ENCODE measurements at regions not wholly inside any gene's neighbourhood (a gene's known extent, or its start where the extent isn't known, plus 50 kb on each side); places are given as distances from the start of the nearest gene placed in this dataset.

DNA sequence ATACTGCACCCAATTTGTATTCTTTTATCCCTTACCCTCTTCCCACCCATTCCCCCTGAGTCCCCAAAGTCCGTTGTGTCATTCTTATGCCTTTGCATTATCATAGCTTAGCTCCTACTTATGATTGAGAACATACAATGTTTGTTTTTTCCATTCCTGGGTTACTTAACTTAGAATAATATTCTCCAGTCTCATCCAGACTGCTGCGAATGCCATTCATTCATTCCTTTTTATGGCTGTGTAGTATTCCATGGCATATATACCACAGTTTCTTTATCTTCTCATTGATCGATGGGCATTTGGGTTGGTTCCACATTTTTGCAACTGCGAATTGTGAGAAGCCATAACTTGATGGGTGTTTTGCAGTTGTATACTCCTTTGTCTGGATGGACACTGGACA, 62.8 kb downstream of the FHIP1A start:
- H3K27me3 ChIP-seq (ENCODE audit: low read depth) = no peaks in the 10 kb centered on the region

DNA sequence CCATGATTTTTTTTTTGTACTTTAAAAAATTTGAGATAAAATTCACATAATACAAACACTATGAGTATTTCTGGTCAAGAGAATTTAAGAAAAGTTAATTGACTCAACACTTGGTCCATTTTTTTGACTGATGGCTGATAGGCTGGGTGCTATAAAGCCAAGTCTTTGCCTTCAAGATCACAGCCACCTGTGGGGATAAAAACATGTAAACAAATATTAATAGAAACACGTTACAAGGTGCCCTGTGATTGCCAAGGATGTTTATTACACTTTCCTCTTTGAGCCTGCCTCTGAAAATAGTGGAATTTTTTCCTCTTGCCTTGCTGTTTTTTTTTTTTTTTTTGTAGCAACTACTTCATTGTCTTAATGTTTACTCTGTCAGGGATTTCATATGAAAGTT, 63.3 kb downstream of the FHIP1A start:
- Histone ChIP-seq H3K27ac (replicated peaks) (no peak overlapping the region), H3K9me3 (replicated peaks) (no peaks in the 10 kb centered on the region), H3K4me3 (no peak overlapping the region), H3K4me1 (peaks cover 6% of the 10 kb centered on the region), H3K36me3 (no peaks in the 10 kb centered on the region), H3K27me3 (ENCODE audit: low read depth) (no peaks in the 10 kb centered on the region)
- TF ChIP-seq, protein P1, sequence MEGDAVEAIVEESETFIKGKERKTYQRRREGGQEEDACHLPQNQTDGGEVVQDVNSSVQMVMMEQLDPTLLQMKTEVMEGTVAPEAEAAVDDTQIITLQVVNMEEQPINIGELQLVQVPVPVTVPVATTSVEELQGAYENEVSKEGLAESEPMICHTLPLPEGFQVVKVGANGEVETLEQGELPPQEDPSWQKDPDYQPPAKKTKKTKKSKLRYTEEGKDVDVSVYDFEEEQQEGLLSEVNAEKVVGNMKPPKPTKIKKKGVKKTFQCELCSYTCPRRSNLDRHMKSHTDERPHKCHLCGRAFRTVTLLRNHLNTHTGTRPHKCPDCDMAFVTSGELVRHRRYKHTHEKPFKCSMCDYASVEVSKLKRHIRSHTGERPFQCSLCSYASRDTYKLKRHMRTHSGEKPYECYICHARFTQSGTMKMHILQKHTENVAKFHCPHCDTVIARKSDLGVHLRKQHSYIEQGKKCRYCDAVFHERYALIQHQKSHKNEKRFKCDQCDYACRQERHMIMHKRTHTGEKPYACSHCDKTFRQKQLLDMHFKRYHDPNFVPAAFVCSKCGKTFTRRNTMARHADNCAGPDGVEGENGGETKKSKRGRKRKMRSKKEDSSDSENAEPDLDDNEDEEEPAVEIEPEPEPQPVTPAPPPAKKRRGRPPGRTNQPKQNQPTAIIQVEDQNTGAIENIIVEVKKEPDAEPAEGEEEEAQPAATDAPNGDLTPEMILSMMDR (IDR thresholded peaks at IDR 0.05; ENCODE audit: borderline replicate concordance) = no peak
- intact Hi-C loops (cut with micrococcal nuclease) = no loop called here
- no peak for DNase-seq

More for the DNA sequence above, 62.8 kb downstream of the FHIP1A start:
- H3K9me3 ChIP-seq (replicated peaks) = no peaks in the 10 kb centered on the region
- TF ChIP-seq, protein P1 (IDR thresholded peaks at IDR 0.05; ENCODE audit: borderline replicate concordance) = no peak
- H3K36me3 ChIP-seq = no peaks in the 10 kb centered on the region
- H3K27ac ChIP-seq (replicated peaks) = no peak overlapping the region
- intact Hi-C loops (cut with micrococcal nuclease) = no loop called here
- DNase-seq = no peak
- no peak overlapping the region for H3K4me3 ChIP-seq
- H3K4me1 ChIP-seq = peaks cover 6% of the 10 kb centered on the region

DNA sequence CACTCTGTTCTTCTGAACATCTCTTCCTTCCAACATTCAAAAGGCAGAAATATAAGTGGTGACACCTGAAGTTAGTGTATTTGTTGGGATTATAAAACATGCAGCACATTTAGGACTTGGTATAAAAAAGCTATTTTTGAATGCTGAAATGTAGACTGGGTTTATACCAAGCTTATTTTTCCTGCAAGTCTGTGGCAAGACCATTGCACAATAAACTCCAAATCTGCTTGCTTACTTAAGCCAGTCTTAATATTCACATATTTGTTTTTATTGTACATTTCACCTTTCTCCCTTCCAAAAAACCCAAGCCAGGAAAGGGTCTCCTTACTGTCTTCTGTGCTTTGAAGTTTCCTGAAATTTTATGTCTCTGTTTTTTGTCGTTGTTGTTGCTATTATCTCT, 63.7 kb downstream of the FHIP1A start:
- no peak overlapping the region for H3K27ac ChIP-seq (replicated peaks)
- H3K9me3 ChIP-seq (replicated peaks) = no peaks in the 10 kb centered on the region
- intact Hi-C loops (cut with micrococcal nuclease) = no loop called here
- H3K36me3 ChIP-seq = no peaks in the 10 kb centered on the region
- TF ChIP-seq, protein P1 (IDR thresholded peaks at IDR 0.05; ENCODE audit: borderline replicate concordance) = no peak
- no peak overlapping the region for H3K4me3 ChIP-seq
- H3K4me1 ChIP-seq = peaks cover 6% of the 10 kb centered on the region
- no peaks in the 10 kb centered on the region for H3K27me3 ChIP-seq (ENCODE audit: low read depth)
- DNase-seq = no peak

DNA sequence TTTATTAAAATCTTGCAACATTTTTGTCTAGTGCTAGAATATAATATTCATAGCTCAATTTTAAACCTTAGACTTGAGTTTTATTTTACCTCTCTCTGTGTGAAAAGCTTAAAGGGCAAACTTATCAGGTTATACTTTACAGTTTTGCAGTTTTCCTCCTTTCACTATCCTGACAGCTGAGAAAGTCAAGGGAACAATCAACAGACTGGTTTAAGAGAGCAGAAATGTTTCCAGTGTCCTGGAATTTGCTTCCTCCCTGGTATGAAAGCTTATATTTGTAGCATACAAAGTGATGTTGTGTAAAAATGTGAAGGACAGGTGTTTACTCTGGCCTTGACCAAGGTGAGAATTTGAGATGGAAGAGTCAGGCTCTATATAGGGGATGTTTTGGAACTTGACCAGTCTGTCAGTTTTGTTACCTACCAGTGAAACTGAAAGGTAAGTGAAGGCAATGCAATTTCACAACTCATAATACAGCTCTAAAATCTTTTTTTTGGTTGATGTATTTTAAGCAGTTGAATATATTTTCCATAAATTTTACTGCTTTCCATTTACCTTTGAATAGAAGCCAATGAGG, 64.6 kb downstream of the FHIP1A start:
- intact Hi-C loops (cut with micrococcal nuclease) = no loop called here
- Histone ChIP-seq H3K27ac (replicated peaks) (no peak overlapping the region), H3K27me3 (ENCODE audit: low read depth) (no peaks in the 10 kb centered on the region), H3K4me1 (peaks cover 6% of the 10 kb centered on the region), H3K4me3 (no peak overlapping the region), H3K9me3 (replicated peaks) (no peaks in the 10 kb centered on the region), H3K36me3 (no peaks in the 10 kb centered on the region)
- TF ChIP-seq, protein P1 (IDR thresholded peaks at IDR 0.05; ENCODE audit: borderline replicate concordance) = no peak
- no peak for DNase-seq

DNA sequence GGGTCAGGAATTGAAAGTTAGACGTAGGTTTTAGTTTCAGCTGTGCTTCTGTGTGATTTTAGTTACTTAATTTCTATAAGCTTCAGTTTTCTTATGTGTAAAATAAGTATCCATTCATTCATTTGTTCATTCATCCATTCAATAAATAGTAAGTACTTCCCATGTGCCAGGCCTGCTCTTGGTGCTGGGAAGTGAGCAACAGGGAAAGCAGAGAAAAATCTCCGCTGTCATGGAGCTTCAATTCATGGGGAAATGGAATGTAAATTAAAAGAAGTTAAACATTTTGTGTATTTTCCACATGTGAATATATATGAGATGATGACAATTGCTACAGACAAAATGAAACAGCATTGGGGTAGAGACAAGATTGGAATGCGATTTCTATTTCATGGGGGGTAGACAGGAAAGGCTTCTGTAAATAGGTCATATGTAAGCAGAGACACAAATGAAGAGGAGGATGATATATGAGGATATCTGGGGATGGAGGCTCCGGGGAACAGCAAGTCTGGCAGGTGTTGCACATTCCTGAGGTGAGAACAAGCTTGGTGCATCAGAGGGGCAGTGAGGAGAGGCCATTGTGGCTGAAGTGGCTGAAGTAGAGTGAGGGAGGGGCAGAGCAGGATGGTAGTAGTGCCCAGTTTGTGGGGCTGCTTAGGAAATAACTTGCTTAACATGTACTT, 66.2 kb downstream of the FHIP1A start:
- no peaks in the 10 kb centered on the region for H3K36me3 ChIP-seq
- H3K4me1 ChIP-seq = peaks cover 6% of the 10 kb centered on the region
- H3K4me3 ChIP-seq = no peak overlapping the region
- DNase-seq = no peak
- H3K27me3 ChIP-seq (ENCODE audit: low read depth) = no peaks in the 10 kb centered on the region
- H3K27ac ChIP-seq (replicated peaks) = no peak overlapping the region
- H3K9me3 ChIP-seq (replicated peaks) = no peaks in the 10 kb centered on the region
- TF ChIP-seq, protein P1 (IDR thresholded peaks at IDR 0.05; ENCODE audit: borderline replicate concordance) = no peak
- intact Hi-C loops (cut with micrococcal nuclease) = no loop called here
